Sigmoid colon (tissue), 3 donors: ENCODE measurements at regions not wholly inside any gene's neighbourhood (a gene's known extent, or its start where the extent isn't known, plus 50 kb on each side); places are given as distances from the start of the nearest gene placed in this dataset.

Experiments used
- CTCF ChIP-seq, 4 experiments: fragments of 450-650 bp in 3 of 4; fragments of 200-600 bp in 1 of 4; IDR thresholded peaks; one replicate each; pipeline ENCODE4 v1.5.1; 2016 to 2019; ENCODE audit warnings: antibody characterized with exemption in 4 of 4, mild to moderate bottlenecking in 3 of 4, moderate library complexity in 2 of 4
- POLR2A ChIP-seq, 2 donors: fragments of 450-650 bp; IDR thresholded peaks; one replicate each; pipeline ENCODE4 v1.6.1; 2016; ENCODE audit warnings: antibody characterized with exemption in 2 of 2, mild to moderate bottlenecking in 2 of 2, moderate library complexity in 2 of 2

- TF ChIP-seq CTCF (IDR thresholded peaks at IDR 0.05): no peak
- no peak for TF ChIP-seq POLR2A (IDR thresholded peaks at IDR 0.05)
These were observed 350.9 kb downstream of the ZIC1 start for GRCh38 chr3:147760085-147760484.
